Stimulated activated CD8-positive, alpha-beta memory T cell treated with anti-CD3 and anti-CD28 coated beads, Interleukin-15, amount 100 ng/mL, for 24 hours (primary cell): ENCODE measurements at regions not wholly inside any gene's neighbourhood (a gene's known extent, or its start where the extent isn't known, plus 50 kb on each side); places are given as distances from the start of the nearest gene placed in this dataset.

Source experiments
- DNase-seq: peaks from one replicate; pipeline ENCODE4 v3.0.0-alpha.2; 2020; ENCODE audit warnings: low read depth

GRCh38 chr4:110897784-110898183 lies 274.9 kb upstream of the PITX2 start:
- DNase-seq, result no peak

- DNase-seq, result no peak
These were observed 275.4 kb upstream of the PITX2 start for GRCh38 chr4:110898290-110898689.

GRCh38 chr4:110900213-110900769 lies 277.4 kb upstream of the PITX2 start:
- DNase-seq, result no peak

- no peak for DNase-seq
These were observed 279.6 kb upstream of the PITX2 start for GRCh38 chr4:110902500-110902899.

- no peak for DNase-seq
These were observed 281.7 kb upstream of the PITX2 start for GRCh38 chr4:110904435-110905065.

GRCh38 chr4:110905367-110905766 lies 282.5 kb upstream of the PITX2 start:
- no peak for DNase-seq

- no peak for DNase-seq
These were observed 285.0 kb upstream of the PITX2 start for GRCh38 chr4:110907801-110908313.

- DNase-seq, result no peak
These were observed 291.9 kb upstream of the PITX2 start for GRCh38 chr4:110914791-110915190.

GRCh38 chr4:110915301-110915700 lies 292.4 kb upstream of the PITX2 start:
- no peak for DNase-seq

GRCh38 chr4:110916505-110916904 lies 293.6 kb upstream of the PITX2 start:
- no peak for DNase-seq

GRCh38 chr4:110917835-110918234 lies 295.0 kb upstream of the PITX2 start:
- DNase-seq, result no peak

- no peak for DNase-seq
These were observed 298.1 kb upstream of the PITX2 start for GRCh38 chr4:110920990-110921389.

- no peak for DNase-seq
These were observed 301.9 kb upstream of the PITX2 start for GRCh38 chr4:110924761-110925160.

GRCh38 chr4:110926841-110927400 lies 304.0 kb upstream of the PITX2 start:
- no peak for DNase-seq

- no peak for DNase-seq
These were observed 310.5 kb upstream of the PITX2 start for GRCh38 chr4:110933341-110933740.

- DNase-seq, result no peak
These were observed 321.6 kb upstream of the PITX2 start for GRCh38 chr4:110944501-110944900.

- DNase-seq, result no peak
These were observed 322.7 kb upstream of the PITX2 start for GRCh38 chr4:110945600-110945999.

- no peak for DNase-seq
These were observed 326.7 kb upstream of the PITX2 start for GRCh38 chr4:110949542-110949941.

GRCh38 chr4:110950731-110951130 lies 327.9 kb upstream of the PITX2 start:
- no peak for DNase-seq

GRCh38 chr4:110953191-110953590 lies 330.3 kb upstream of the PITX2 start:
- no peak for DNase-seq

GRCh38 chr4:110953898-110954297 lies 331.0 kb upstream of the PITX2 start:
- DNase-seq, result no peak

GRCh38 chr4:110955748-110956147 lies 332.9 kb upstream of the PITX2 start:
- no peak for DNase-seq

- no peak for DNase-seq
These were observed 336.3 kb upstream of the PITX2 start for GRCh38 chr4:110959041-110959643.
